Liver (tissue), 3 donors: ENCODE measurements at regions not wholly inside any gene's neighbourhood (a gene's known extent, or its start where the extent isn't known, plus 50 kb on each side); places are given as distances from the start of the nearest gene placed in this dataset.

Source experiments
- FOXA1 ChIP-seq: IDR thresholded peaks from 2 replicates; pipeline ENCODE4 v1.6.1; 2016; ENCODE audit warnings: antibody characterized with exemption
- GABPA ChIP-seq, 2 donors: IDR thresholded peaks in 1 of 2; conservative IDR thresholded peaks in 1 of 2; 2 replicates each; pipeline ENCODE4 v1.6.1; 2016; ENCODE audit warnings: antibody characterized with exemption in 2 of 2, mild to moderate bottlenecking in 1 of 2, moderate library complexity in 1 of 2
- HNF4G ChIP-seq: IDR thresholded peaks from 2 replicates; pipeline ENCODE4 v1.6.1; 2016; ENCODE audit warnings: antibody characterized with exemption
- NR2F2 ChIP-seq: IDR thresholded peaks from 2 replicates; pipeline ENCODE4 v1.6.1; 2016; ENCODE audit warnings: antibody characterized with exemption
- RAD21 ChIP-seq, 2 donors: IDR thresholded peaks; 2 replicates each; pipeline ENCODE4 v1.6.1; 2016; ENCODE audit warnings: antibody characterized with exemption in 2 of 2, mild to moderate bottlenecking in 2 of 2
- RXRA ChIP-seq, 2 donors: IDR thresholded peaks; 2 replicates each; pipeline ENCODE4 v1.6.1; 2017 to 2018; ENCODE audit warnings: antibody characterized with exemption in 2 of 2, mild to moderate bottlenecking in 1 of 2
- SP1 ChIP-seq: IDR thresholded peaks from 2 replicates; pipeline ENCODE4 v1.6.1; 2018; ENCODE audit warnings: antibody characterized with exemption, mild to moderate bottlenecking
- TAF1 ChIP-seq: conservative IDR thresholded peaks from 2 replicates; pipeline ENCODE4 v1.6.1; 2016; ENCODE audit warnings: antibody characterized with exemption, mild to moderate bottlenecking
- YY1 ChIP-seq: IDR thresholded peaks from 2 replicates; pipeline ENCODE4 v1.6.1; 2016; ENCODE audit warnings: antibody characterized with exemption, mild to moderate bottlenecking
- TF ChIP-seq, protein P1 (sequence below): fragments of 150-350 bp; IDR thresholded peaks from 2 replicates; pipeline ENCODE4 v1.5.1; 2017; ENCODE audit warnings: improper control_type of control experiment, low read depth, low read length; ENCODE audit not compliant: missing input control
- TF ChIP-seq, protein P2 (sequence below): IDR thresholded peaks from 2 replicates; pipeline ENCODE4 v1.6.1; 2016; ENCODE audit warnings: antibody characterized with exemption, mild to moderate bottlenecking
- TF ChIP-seq, protein P3 (sequence below): IDR thresholded peaks from 2 replicates; pipeline ENCODE4 v1.6.1; 2016; ENCODE audit warnings: antibody characterized with exemption
- donor health status: healthy.
- donor health status: healthy.

DNA sequence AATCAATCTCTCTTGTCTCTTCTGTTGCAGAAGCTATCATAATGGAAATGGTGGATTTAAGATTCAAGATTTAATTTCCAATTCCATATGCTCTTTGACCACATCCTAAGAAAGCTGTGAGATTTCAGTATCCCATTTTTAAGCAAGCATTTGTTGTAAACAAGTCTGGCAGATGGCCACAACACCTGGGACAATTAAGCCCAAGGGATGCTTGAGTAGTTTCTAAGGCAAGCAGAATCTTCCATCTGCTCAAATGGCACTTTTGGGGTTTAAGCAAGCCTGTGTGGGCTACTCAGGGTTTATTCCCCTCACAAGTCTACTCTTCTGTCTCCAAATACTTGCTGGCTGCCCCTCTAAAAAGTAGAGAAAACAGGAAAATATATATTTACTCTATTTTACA is 304.7 kb upstream of the SYT1 start:
- TF ChIP-seq, protein P1, sequence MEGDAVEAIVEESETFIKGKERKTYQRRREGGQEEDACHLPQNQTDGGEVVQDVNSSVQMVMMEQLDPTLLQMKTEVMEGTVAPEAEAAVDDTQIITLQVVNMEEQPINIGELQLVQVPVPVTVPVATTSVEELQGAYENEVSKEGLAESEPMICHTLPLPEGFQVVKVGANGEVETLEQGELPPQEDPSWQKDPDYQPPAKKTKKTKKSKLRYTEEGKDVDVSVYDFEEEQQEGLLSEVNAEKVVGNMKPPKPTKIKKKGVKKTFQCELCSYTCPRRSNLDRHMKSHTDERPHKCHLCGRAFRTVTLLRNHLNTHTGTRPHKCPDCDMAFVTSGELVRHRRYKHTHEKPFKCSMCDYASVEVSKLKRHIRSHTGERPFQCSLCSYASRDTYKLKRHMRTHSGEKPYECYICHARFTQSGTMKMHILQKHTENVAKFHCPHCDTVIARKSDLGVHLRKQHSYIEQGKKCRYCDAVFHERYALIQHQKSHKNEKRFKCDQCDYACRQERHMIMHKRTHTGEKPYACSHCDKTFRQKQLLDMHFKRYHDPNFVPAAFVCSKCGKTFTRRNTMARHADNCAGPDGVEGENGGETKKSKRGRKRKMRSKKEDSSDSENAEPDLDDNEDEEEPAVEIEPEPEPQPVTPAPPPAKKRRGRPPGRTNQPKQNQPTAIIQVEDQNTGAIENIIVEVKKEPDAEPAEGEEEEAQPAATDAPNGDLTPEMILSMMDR = no peak
- TF ChIP-seq, protein P2, sequence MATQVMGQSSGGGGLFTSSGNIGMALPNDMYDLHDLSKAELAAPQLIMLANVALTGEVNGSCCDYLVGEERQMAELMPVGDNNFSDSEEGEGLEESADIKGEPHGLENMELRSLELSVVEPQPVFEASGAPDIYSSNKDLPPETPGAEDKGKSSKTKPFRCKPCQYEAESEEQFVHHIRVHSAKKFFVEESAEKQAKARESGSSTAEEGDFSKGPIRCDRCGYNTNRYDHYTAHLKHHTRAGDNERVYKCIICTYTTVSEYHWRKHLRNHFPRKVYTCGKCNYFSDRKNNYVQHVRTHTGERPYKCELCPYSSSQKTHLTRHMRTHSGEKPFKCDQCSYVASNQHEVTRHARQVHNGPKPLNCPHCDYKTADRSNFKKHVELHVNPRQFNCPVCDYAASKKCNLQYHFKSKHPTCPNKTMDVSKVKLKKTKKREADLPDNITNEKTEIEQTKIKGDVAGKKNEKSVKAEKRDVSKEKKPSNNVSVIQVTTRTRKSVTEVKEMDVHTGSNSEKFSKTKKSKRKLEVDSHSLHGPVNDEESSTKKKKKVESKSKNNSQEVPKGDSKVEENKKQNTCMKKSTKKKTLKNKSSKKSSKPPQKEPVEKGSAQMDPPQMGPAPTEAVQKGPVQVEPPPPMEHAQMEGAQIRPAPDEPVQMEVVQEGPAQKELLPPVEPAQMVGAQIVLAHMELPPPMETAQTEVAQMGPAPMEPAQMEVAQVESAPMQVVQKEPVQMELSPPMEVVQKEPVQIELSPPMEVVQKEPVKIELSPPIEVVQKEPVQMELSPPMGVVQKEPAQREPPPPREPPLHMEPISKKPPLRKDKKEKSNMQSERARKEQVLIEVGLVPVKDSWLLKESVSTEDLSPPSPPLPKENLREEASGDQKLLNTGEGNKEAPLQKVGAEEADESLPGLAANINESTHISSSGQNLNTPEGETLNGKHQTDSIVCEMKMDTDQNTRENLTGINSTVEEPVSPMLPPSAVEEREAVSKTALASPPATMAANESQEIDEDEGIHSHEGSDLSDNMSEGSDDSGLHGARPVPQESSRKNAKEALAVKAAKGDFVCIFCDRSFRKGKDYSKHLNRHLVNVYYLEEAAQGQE = no peak
- no peak for TF ChIP-seq HNF4G
- TF ChIP-seq SP1 = no peak
- no peak for TF ChIP-seq TAF1
- TF ChIP-seq, protein P3, sequence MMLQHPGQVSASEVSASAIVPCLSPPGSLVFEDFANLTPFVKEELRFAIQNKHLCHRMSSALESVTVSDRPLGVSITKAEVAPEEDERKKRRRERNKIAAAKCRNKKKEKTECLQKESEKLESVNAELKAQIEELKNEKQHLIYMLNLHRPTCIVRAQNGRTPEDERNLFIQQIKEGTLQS = no peak
- TF ChIP-seq GABPA (IDR thresholded peaks at IDR 0.05 in 1 of 2, conservative IDR thresholded peaks at IDR 0.05 in 1 of 2) = no peak
- no peak for TF ChIP-seq RXRA (IDR thresholded peaks at IDR 0.05)
- no peak for TF ChIP-seq YY1
- no peak for TF ChIP-seq FOXA1
- TF ChIP-seq NR2F2 = no peak
- TF ChIP-seq RAD21 (IDR thresholded peaks at IDR 0.05) = no peak
